RPMI7951 (cell line): ENCODE measurements at regions not wholly inside any gene's neighbourhood (a gene's known extent, or its start where the extent isn't known, plus 50 kb on each side); places are given as distances from the start of the nearest gene placed in this dataset.

Source experiments
- DNase-seq: peaks from one replicate; pipeline ENCODE4 v3.0.0-alpha.2; 2012; ENCODE audit warnings: low read depth

GRCh38 chr14:35456261-35456660 is 51.7 kb upstream of the NFKBIA start:
- DNase-seq = no peak

- DNase-seq = no peak
These were observed 53.9 kb upstream of the NFKBIA start for GRCh38 chr14:35458442-35458841.

GRCh38 chr14:35459776-35460175 is 55.2 kb upstream of the NFKBIA start:
- no peak for DNase-seq

GRCh38 chr14:35470755-35471154 is 63.2 kb upstream of the INSM2 start:
- DNase-seq = peak; percentile 12

- DNase-seq = no peak
These were observed 62.2 kb upstream of the INSM2 start for GRCh38 chr14:35471803-35472202.

GRCh38 chr14:35474323-35474722 is 59.6 kb upstream of the INSM2 start:
- DNase-seq = no peak

- DNase-seq = peak; percentile 35
These were observed 53.7 kb upstream of the INSM2 start for GRCh38 chr14:35480119-35480769.

GRCh38 chr14:35482994-35483515 is 50.9 kb upstream of the INSM2 start:
- no peak for DNase-seq
